H9 (cell line): ENCODE measurements at regions not wholly inside any gene's neighbourhood (a gene's known extent, or its start where the extent isn't known, plus 50 kb on each side); places are given as distances from the start of the nearest gene placed in this dataset.

Experiments
- DNase-seq: peaks from one replicate; pipeline ENCODE4 v3.0.0-alpha.2; 2017
- H2AFZ ChIP-seq: one replicate; pipeline ENCODE4 v1.6.1; 2013; ENCODE audit warnings: mild to moderate bottlenecking, low read length, control low read depth, moderate library complexity
- H2AK5ac ChIP-seq: 2 replicates; pipeline ENCODE4 v1.6.1; 2013; ENCODE audit warnings: low read length, control low read depth, mixed read lengths; ENCODE audit not compliant: insufficient read length
- H2BK120ac ChIP-seq: one replicate; pipeline ENCODE4 v1.6.1; 2013; ENCODE audit warnings: low read depth, mild to moderate bottlenecking, low read length, control low read depth, inconsistent platforms; ENCODE audit not compliant: poor library complexity, severe bottlenecking
- H2BK12ac ChIP-seq: 2 replicates; pipeline ENCODE4 v1.6.1; 2013; ENCODE audit warnings: low read length, control low read depth, mixed read lengths, low read depth; ENCODE audit not compliant: insufficient read length
- H2BK15ac ChIP-seq: 2 replicates; pipeline ENCODE4 v1.6.1; 2013; ENCODE audit warnings: low read depth, low read length, control low read depth
- H2BK20ac ChIP-seq: one replicate; pipeline ENCODE4 v1.6.1; 2013; ENCODE audit warnings: low read depth, mild to moderate bottlenecking, low read length, control low read depth, inconsistent platforms; ENCODE audit not compliant: poor library complexity, severe bottlenecking
- H2BK5ac ChIP-seq: 2 replicates; pipeline ENCODE4 v1.6.1; 2013; ENCODE audit warnings: low read length, control low read depth, mixed read lengths; ENCODE audit not compliant: insufficient read length
- H3K14ac ChIP-seq: 2 replicates; pipeline ENCODE4 v1.6.1; 2013; ENCODE audit warnings: low read length, control low read depth; ENCODE audit not compliant: insufficient read depth
- H3K18ac ChIP-seq: 2 replicates; pipeline ENCODE4 v1.6.1; 2013; ENCODE audit warnings: low read depth, mild to moderate bottlenecking, mixed read lengths, low read length, control low read depth; ENCODE audit not compliant: insufficient read length
- H3K23ac ChIP-seq: 2 replicates; pipeline ENCODE4 v1.6.1; 2013; ENCODE audit warnings: low read length, control low read depth, mixed read lengths, low read depth; ENCODE audit not compliant: insufficient read length
- H3K23me2 ChIP-seq: 2 replicates; pipeline ENCODE4 v1.6.1; 2013; ENCODE audit warnings: low read depth, mild to moderate bottlenecking, mixed read lengths, low read length, control low read depth; ENCODE audit not compliant: insufficient read length, poor library complexity, severe bottlenecking
- H3K27ac ChIP-seq: 2 replicates; pipeline ENCODE4 v1.5.1; 2013; ENCODE audit warnings: low read length, control low read depth, mixed read lengths, low read depth; ENCODE audit not compliant: insufficient read length
- H3K27me3 ChIP-seq: 2 replicates; pipeline ENCODE4 v1.6.1; 2013; ENCODE audit warnings: low read length, control low read depth, inconsistent platforms; ENCODE audit not compliant: insufficient read depth
- H3K4ac ChIP-seq: 2 replicates; pipeline ENCODE4 v1.6.1; 2013; ENCODE audit warnings: low read depth, mild to moderate bottlenecking, control low read depth, inconsistent platforms, low read length, moderate library complexity
- H3K4me1 ChIP-seq: 2 replicates; pipeline ENCODE4 v1.6.1; 2013; ENCODE audit warnings: low read length, control low read depth, inconsistent platforms; ENCODE audit not compliant: insufficient read depth
- H3K4me2 ChIP-seq: 2 replicates; pipeline ENCODE4 v1.6.1; 2013; ENCODE audit warnings: low read length, control low read depth, mixed read lengths; ENCODE audit not compliant: insufficient read length, insufficient read depth
- H3K56ac ChIP-seq: 2 replicates; pipeline ENCODE4 v1.6.1; 2013; ENCODE audit warnings: low read depth, mild to moderate bottlenecking, mixed read lengths, low read length, control low read depth; ENCODE audit not compliant: insufficient read length
- H3K79me1 ChIP-seq: 2 replicates; pipeline ENCODE4 v1.6.1; 2013; ENCODE audit warnings: low read depth, mild to moderate bottlenecking, moderate library complexity, low read length, control low read depth, inconsistent platforms; ENCODE audit not compliant: insufficient read depth, poor library complexity, severe bottlenecking
- H3K79me2 ChIP-seq: 2 replicates; pipeline ENCODE4 v1.6.1; 2013; ENCODE audit warnings: low read length, control low read depth, inconsistent platforms; ENCODE audit not compliant: insufficient read depth
- H3K9ac ChIP-seq: 2 replicates; pipeline ENCODE4 v1.6.1; 2013; ENCODE audit warnings: low read length, control low read depth, mixed read lengths; ENCODE audit not compliant: insufficient read length; ENCODE audit errors: extremely low read depth
- H3K9me3 ChIP-seq: one replicate; pipeline ENCODE4 v1.6.1; 2013; ENCODE audit warnings: low read depth, low read length, inconsistent platforms; ENCODE audit not compliant: control insufficient read depth
- H3T11ph ChIP-seq: one replicate; pipeline ENCODE4 v1.6.1; 2013; ENCODE audit warnings: mild to moderate bottlenecking, low read length, control low read depth, inconsistent platforms
- H4K20me1 ChIP-seq: one replicate; pipeline ENCODE4 v1.6.1; 2013; ENCODE audit not compliant: control insufficient read depth, insufficient read length, insufficient read depth
- H4K5ac ChIP-seq: 2 replicates; pipeline ENCODE4 v1.6.1; 2013; ENCODE audit warnings: low read depth, mild to moderate bottlenecking, mixed read lengths, low read length, control low read depth; ENCODE audit not compliant: insufficient read length
- H4K8ac ChIP-seq: replicated peaks from 2 replicates; pipeline ENCODE4 v1.6.1; 2013; ENCODE audit warnings: low read length, control low read depth, mixed read lengths, low read depth; ENCODE audit not compliant: insufficient read length
- H4K91ac ChIP-seq: 2 replicates; pipeline ENCODE4 v1.6.1; 2013; ENCODE audit warnings: low read depth, mild to moderate bottlenecking, moderate library complexity, mixed read lengths, low read length, control low read depth; ENCODE audit not compliant: insufficient read length
- H3K27ac Mint-ChIP-seq, 3 experiments: 2 replicates in 2 of 3; 3 replicates in 1 of 3; pipeline ENCODE4 v1.8.0; 2020 to 2021; ENCODE audit warnings: mixed read lengths in 3 of 3, mild to moderate bottlenecking in 1 of 3, moderate library complexity in 1 of 3
- H3K27me3 Mint-ChIP-seq: 2 replicates; pipeline ENCODE4 v1.8.0; 2021; ENCODE audit warnings: low read depth, mild to moderate bottlenecking, moderate library complexity, mixed read lengths
- H3K36me3 Mint-ChIP-seq, 3 experiments: 2 replicates in 2 of 3; 3 replicates in 1 of 3; pipeline ENCODE4 v1.8.0; 2020 to 2021; ENCODE audit warnings: low read depth in 3 of 3, mixed read lengths in 3 of 3; ENCODE audit not compliant: insufficient read depth in 1 of 3
- H3K4me1 Mint-ChIP-seq, 2 experiments: 2 replicates each; pipeline ENCODE4 v1.8.0; 2020; ENCODE audit warnings: mixed read lengths in 2 of 2
- H3K4me3 Mint-ChIP-seq, 2 experiments: 2 replicates in 1 of 2; 3 replicates in 1 of 2; pipeline ENCODE4 v1.8.0; 2020 to 2021; ENCODE audit warnings: mild to moderate bottlenecking in 2 of 2, mixed read lengths in 2 of 2, moderate library complexity in 1 of 2
- H3K9me3 Mint-ChIP-seq, 2 experiments: 2 replicates in 1 of 2; 3 replicates in 1 of 2; pipeline ENCODE4 v1.8.0; 2020; ENCODE audit warnings: mild to moderate bottlenecking in 2 of 2, mixed read lengths in 2 of 2, moderate library complexity in 1 of 2
- WGBS: extraction: QIAGEN DNeasy Blood & Tissue Kit; methylation state at CpG from one replicate; pipeline ENCODE4 v1.1.7; 2013; ENCODE audit warnings: missing lambda C conversion rate, low lambda C conversion rate, mixed read lengths; ENCODE audit not compliant: insufficient read length; ENCODE audit errors: extremely low coverage; 5-methylcytosine and 5-hydroxymethylcytosine counted together
- TF ChIP-seq, protein P1 (sequence below): fragments of 200-600 bp; sonication (generic); conservative IDR thresholded peaks from 3 replicates; pipeline ENCODE4 v1.8.0; 2021; ENCODE audit warnings: antibody characterized with exemption, mild to moderate bottlenecking

DNA sequence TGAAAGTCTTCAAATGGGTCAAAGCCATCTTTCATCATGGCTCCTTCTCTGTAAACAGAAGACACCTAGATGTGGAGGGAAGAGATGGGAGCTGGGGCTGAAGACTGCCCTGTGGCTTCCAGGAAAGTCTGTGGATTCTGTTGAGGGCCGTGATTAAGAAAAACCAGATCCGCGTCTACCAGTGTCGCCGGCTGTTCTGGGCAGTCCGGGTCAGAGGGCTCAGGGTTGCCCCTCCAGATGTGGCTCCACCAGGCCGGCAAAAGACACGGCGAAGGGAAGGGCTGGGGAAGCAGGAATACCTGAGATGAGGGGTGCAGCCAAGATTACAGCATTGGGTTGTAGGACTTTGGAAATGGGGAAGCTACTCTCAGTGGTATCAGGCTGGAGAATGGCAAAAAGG is 162.6 kb downstream of the RHOU start:
- DNase-seq = no peak

More for the DNA sequence above, 162.6 kb downstream of the RHOU start:
- no peak overlapping the region for H3K4me2 ChIP-seq
- H2BK15ac ChIP-seq = no peak overlapping the region
- Mint-ChIP-seq H3K4me1 (peaks cover 22 to 25% of the 10 kb centered on the region in 2 experiments), H3K9me3 (peaks cover 0 to under 1% of the 10 kb centered on the region in 2 experiments; a peak in 1 of 5 replicates), H3K27ac (0 out of 7 replicates have a peak overlapping the region, but pooled peaks of 1 of the 3 experiments have one; percentile 51), H3K4me3 (no peak overlapping the region), H3K36me3 (0 out of 7 replicates have a peak, but pooled peaks cover 0 to under 1% (median 0%) of the 10 kb centered on the region in 3 experiments), H3K27me3 (peaks cover 6% of the 10 kb centered on the region)
- H3K18ac ChIP-seq = no peak overlapping the region
- H2BK120ac ChIP-seq = no peak overlapping the region
- WGBS = no CpG with 5 or more reads among the region's 9 CpGs
- no peak overlapping the region for H2AK5ac ChIP-seq
- H3K27me3 ChIP-seq = no peaks in the 10 kb centered on the region
- H2BK20ac ChIP-seq = no peak overlapping the region
- no peak overlapping the region for H4K8ac ChIP-seq
- no peak overlapping the region for H3K27ac ChIP-seq
- no peak overlapping the region for H3K23ac ChIP-seq
- H4K91ac ChIP-seq = no peak overlapping the region
- no peaks in the 10 kb centered on the region for H3K79me2 ChIP-seq
- H4K5ac ChIP-seq = no peak overlapping the region
- H3K9me3 ChIP-seq = no peaks in the 10 kb centered on the region
- H3K79me1 ChIP-seq = no peaks in the 10 kb centered on the region
- H3K4ac ChIP-seq = no peak overlapping the region
- no peak overlapping the region for H3K9ac ChIP-seq
- TF ChIP-seq, protein P1, sequence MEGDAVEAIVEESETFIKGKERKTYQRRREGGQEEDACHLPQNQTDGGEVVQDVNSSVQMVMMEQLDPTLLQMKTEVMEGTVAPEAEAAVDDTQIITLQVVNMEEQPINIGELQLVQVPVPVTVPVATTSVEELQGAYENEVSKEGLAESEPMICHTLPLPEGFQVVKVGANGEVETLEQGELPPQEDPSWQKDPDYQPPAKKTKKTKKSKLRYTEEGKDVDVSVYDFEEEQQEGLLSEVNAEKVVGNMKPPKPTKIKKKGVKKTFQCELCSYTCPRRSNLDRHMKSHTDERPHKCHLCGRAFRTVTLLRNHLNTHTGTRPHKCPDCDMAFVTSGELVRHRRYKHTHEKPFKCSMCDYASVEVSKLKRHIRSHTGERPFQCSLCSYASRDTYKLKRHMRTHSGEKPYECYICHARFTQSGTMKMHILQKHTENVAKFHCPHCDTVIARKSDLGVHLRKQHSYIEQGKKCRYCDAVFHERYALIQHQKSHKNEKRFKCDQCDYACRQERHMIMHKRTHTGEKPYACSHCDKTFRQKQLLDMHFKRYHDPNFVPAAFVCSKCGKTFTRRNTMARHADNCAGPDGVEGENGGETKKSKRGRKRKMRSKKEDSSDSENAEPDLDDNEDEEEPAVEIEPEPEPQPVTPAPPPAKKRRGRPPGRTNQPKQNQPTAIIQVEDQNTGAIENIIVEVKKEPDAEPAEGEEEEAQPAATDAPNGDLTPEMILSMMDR = no peak
- H4K20me1 ChIP-seq = no peaks in the 10 kb centered on the region
- no peaks in the 10 kb centered on the region for H3K23me2 ChIP-seq
- H3T11ph ChIP-seq = no peak overlapping the region
- H2AFZ ChIP-seq = no peak overlapping the region
- no peak overlapping the region for H3K14ac ChIP-seq
- no peak overlapping the region for H3K56ac ChIP-seq
- H3K4me1 ChIP-seq = peaks cover 2% of the 10 kb centered on the region; the same call in 1 of the 2 replicates
- no peak overlapping the region for H2BK5ac ChIP-seq
- H2BK12ac ChIP-seq = no peak overlapping the region
